ENCODE measurements at regions not wholly inside any gene's neighbourhood (a gene's known extent, or its start where the extent isn't known, plus 50 kb on each side); places are given as distances from the start of the nearest gene placed in this dataset.
"Not testable (repeated sequence)": the region's sequence is repeated elsewhere in the genome, so short reads cannot be mapped to it uniquely, and the experiment has no call there.

DNA sequence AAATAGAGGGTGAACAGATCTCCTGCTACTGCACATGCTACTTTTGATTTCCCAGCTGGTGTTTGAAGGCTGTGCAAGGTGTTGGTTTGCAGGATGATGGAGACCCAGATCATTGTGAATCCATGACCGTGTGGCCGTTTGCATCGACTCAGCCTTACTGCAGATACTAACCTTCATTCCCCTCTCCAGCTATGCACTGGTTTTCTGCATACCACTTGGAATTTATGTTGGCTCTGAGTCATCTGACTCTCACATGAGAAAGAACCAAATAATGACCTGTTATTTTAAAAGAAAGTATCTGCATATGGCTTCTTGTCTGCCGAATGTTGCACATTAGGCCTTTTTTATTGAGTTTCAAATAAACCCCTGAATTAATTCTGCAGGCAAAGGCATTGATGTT is 144.9 kb upstream of the PRKX start:
- not testable (repeated sequence) for TF ChIP-seq POLR2A (IDR thresholded peaks at IDR 0.05; ENCODE audit: low read length); GATA1 (IDR thresholded peaks at IDR 0.05; ENCODE audit: low read depth, low read length)

Data from erythroblast (primary cell).